Smooth muscle cell (in vitro differentiated cells): ENCODE measurements at regions not wholly inside any gene's neighbourhood (a gene's known extent, or its start where the extent isn't known, plus 50 kb on each side); places are given as distances from the start of the nearest gene placed in this dataset.
A peak's percentile ranks its signal among the peaks of the same experiment; 100 is the strongest.

Experiments used
- DNase-seq: peaks from one replicate; lab custom pipeline; 2025; ENCODE audit not compliant: unreplicated experiment; lab: John Stamatoyannopoulos, UW
- H2AFZ ChIP-seq: fragments of 200-600 bp; sonication (generic); 2 replicates; pipeline ENCODE4 v1.6.0; 2016; ENCODE audit warnings: antibody characterized with exemption, low read depth, mild to moderate bottlenecking
- H3F3A ChIP-seq: fragments of 200-600 bp; sonication (generic); 2 replicates; pipeline ENCODE4 v1.6.0; 2017; ENCODE audit warnings: antibody characterized with exemption, low read depth
- H3K27ac ChIP-seq: fragments of 200-600 bp; sonication (generic); 2 replicates; pipeline ENCODE4 v1.5.1; 2016; ENCODE audit warnings: low read depth, mild to moderate bottlenecking
- H3K27me3 ChIP-seq: fragments of 200-600 bp; sonication (generic); 2 replicates; pipeline ENCODE4 v1.6.1; 2016; ENCODE audit warnings: low read depth, mild to moderate bottlenecking
- H3K36me3 ChIP-seq: fragments of 200-600 bp; sonication (generic); 2 replicates; pipeline ENCODE4 v1.5.1; 2016; ENCODE audit warnings: low read depth
- H3K4me1 ChIP-seq: fragments of 200-600 bp; sonication (generic); 2 replicates; pipeline ENCODE4 v1.5.1; 2016; ENCODE audit warnings: low read depth
- H3K4me2 ChIP-seq: fragments of 200-600 bp; sonication (generic); 2 replicates; pipeline ENCODE4 v1.6.0; 2016; ENCODE audit warnings: mild to moderate bottlenecking
- H3K4me3 ChIP-seq: fragments of 200-600 bp; sonication (generic); 2 replicates; pipeline ENCODE4 v1.5.1; 2016; ENCODE audit warnings: mild to moderate bottlenecking
- H3K79me2 ChIP-seq: fragments of 200-600 bp; sonication (generic); 2 replicates; pipeline ENCODE4 v1.6.0; 2016; ENCODE audit warnings: low read depth, mild to moderate bottlenecking
- H3K9ac ChIP-seq: fragments of 200-600 bp; sonication (generic); 2 replicates; pipeline ENCODE4 v1.6.0; 2016; ENCODE audit warnings: low read depth
- H3K9me3 ChIP-seq: fragments of 200-600 bp; sonication (generic); replicated peaks from 2 replicates; pipeline ENCODE4 v1.5.1; 2016; ENCODE audit warnings: low read depth
- H4K20me1 ChIP-seq: fragments of 200-600 bp; sonication (generic); 2 replicates; pipeline ENCODE4 v1.6.0; 2016; ENCODE audit warnings: low read depth
- CTCF ChIP-seq: fragments of 200-600 bp; sonication (generic); IDR thresholded peaks from 2 replicates; pipeline ENCODE4 v1.5.1; 2017; ENCODE audit warnings: borderline replicate concordance, mild to moderate bottlenecking, antibody characterized with exemption; ENCODE audit not compliant: insufficient read depth, poor library complexity, severe bottlenecking
- WGBS: methylation state at CpG from one replicate; pipeline ENCODE4 v1.1.7; 2016; ENCODE audit warnings: low lambda C conversion rate; 5-methylcytosine and 5-hydroxymethylcytosine counted together

- no peak for TF ChIP-seq CTCF
- no peak overlapping the region for H3K27ac ChIP-seq
- no peak overlapping the region for H2AFZ ChIP-seq
- H3K4me1 ChIP-seq, result peaks cover 3% of the 10 kb centered on the region
- H3K4me2 ChIP-seq, result no peak overlapping the region
- H3K27me3 ChIP-seq, result no peaks in the 10 kb centered on the region
- no peak for DNase-seq
- H3F3A ChIP-seq, result no peaks in the 10 kb centered on the region
- H3K36me3 ChIP-seq, result no peaks in the 10 kb centered on the region
- no peaks in the 10 kb centered on the region for H3K79me2 ChIP-seq
- H3K4me3 ChIP-seq, result no peak overlapping the region
- 90% methylated on average over 5 of the region's 5 CpGs for WGBS
- H3K9me3 ChIP-seq, result no peaks in the 10 kb centered on the region
- H4K20me1 ChIP-seq, result no peaks in the 10 kb centered on the region
- no peak overlapping the region for H3K9ac ChIP-seq
These were observed 68.0 kb upstream of the HSPA9 start for GRCh38 chr5:138643040-138643791.

- no peaks in the 10 kb centered on the region for H3K9me3 ChIP-seq
- H3K79me2 ChIP-seq, result no peaks in the 10 kb centered on the region
- peak; percentile 28 for DNase-seq
- peak; percentile 90 for TF ChIP-seq CTCF
- H3K4me1 ChIP-seq, result no peaks in the 10 kb centered on the region
- no peak overlapping the region for H3K27ac ChIP-seq
- no peak overlapping the region for H3K4me2 ChIP-seq
- no peak overlapping the region for H3K9ac ChIP-seq
- 48% methylated on average over 18 of the region's 18 CpGs for WGBS
- no peaks in the 10 kb centered on the region for H3K36me3 ChIP-seq
- no peak overlapping the region for H3K4me3 ChIP-seq
- no peaks in the 10 kb centered on the region for H3F3A ChIP-seq
- no peak overlapping the region for H2AFZ ChIP-seq
- H3K27me3 ChIP-seq, result no peaks in the 10 kb centered on the region
- H4K20me1 ChIP-seq, result no peaks in the 10 kb centered on the region
These were observed 66.5 kb upstream of the HSPA9 start for GRCh38 chr5:138641547-138642298.

- Histone ChIP-seq H3K27ac (no peak overlapping the region), H3K27me3 (no peaks in the 10 kb centered on the region), H3K4me2 (no peak overlapping the region), H3K79me2 (no peaks in the 10 kb centered on the region), H3K9ac (no peak overlapping the region), H3K36me3 (no peaks in the 10 kb centered on the region), H4K20me1 (no peaks in the 10 kb centered on the region), H3K9me3 (no peaks in the 10 kb centered on the region), H3F3A (no peaks in the 10 kb centered on the region), H3K4me3 (no peak overlapping the region), H2AFZ (no peak overlapping the region), H3K4me1 (no peaks in the 10 kb centered on the region)
- WGBS, result 79% methylated on average over 7 of the region's 7 CpGs
- DNase-seq, result no peak
- no peak for TF ChIP-seq CTCF
These were observed 65.5 kb upstream of the HSPA9 start for GRCh38 chr5:138640646-138641254.
